LNCAP (cell line): ENCODE measurements at regions not wholly inside any gene's neighbourhood (a gene's known extent, or its start where the extent isn't known, plus 50 kb on each side); places are given as distances from the start of the nearest gene placed in this dataset.

Source experiments
- TF ChIP-seq, protein P1 (sequence below): fragments of 450-650 bp; IDR thresholded peaks from 2 replicates; pipeline ENCODE4 v1.5.1; 2017; ENCODE audit warnings: mild to moderate bottlenecking

DNA sequence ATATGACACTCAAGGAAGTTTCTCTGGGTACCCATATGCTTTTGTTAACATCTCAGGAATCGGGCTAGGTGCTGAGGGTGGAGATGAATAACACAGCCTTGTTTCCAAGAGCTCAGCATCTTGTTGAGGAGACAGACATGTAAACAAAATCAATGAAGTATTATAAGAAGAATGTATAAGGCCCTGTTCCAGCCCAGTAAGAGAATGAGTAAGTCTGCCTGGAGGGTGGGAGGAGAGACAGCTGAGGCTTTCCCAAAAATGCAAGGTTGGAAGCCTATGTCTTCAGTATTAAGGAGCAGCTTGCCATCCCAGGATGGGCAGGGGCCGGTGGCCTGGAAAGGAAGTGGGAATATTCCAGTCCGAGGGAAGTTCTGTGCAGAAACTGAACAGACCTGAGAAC lies 615.3 kb upstream of the BTBD3 start:
- TF ChIP-seq, protein P1, sequence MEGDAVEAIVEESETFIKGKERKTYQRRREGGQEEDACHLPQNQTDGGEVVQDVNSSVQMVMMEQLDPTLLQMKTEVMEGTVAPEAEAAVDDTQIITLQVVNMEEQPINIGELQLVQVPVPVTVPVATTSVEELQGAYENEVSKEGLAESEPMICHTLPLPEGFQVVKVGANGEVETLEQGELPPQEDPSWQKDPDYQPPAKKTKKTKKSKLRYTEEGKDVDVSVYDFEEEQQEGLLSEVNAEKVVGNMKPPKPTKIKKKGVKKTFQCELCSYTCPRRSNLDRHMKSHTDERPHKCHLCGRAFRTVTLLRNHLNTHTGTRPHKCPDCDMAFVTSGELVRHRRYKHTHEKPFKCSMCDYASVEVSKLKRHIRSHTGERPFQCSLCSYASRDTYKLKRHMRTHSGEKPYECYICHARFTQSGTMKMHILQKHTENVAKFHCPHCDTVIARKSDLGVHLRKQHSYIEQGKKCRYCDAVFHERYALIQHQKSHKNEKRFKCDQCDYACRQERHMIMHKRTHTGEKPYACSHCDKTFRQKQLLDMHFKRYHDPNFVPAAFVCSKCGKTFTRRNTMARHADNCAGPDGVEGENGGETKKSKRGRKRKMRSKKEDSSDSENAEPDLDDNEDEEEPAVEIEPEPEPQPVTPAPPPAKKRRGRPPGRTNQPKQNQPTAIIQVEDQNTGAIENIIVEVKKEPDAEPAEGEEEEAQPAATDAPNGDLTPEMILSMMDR = no peak

DNA sequence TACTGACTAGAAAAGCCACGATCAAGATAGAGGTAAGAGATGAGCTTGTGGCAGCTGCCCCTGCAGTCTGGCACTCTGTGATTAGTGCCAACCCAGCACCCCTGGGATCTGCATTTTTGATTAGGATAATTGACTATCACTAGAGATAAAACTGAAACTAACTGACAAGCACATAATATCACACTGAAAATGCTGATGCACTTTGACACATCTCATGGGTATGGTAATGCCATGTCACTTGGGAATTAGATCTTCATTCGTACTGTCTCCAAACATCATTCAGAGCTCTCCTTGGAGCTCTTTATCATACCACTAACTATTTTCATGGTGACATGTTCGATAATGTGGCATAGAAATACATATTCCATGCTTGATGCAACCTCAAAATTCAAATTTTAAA lies 612.9 kb upstream of the BTBD3 start:
- TF ChIP-seq, protein P1 = no peak

DNA sequence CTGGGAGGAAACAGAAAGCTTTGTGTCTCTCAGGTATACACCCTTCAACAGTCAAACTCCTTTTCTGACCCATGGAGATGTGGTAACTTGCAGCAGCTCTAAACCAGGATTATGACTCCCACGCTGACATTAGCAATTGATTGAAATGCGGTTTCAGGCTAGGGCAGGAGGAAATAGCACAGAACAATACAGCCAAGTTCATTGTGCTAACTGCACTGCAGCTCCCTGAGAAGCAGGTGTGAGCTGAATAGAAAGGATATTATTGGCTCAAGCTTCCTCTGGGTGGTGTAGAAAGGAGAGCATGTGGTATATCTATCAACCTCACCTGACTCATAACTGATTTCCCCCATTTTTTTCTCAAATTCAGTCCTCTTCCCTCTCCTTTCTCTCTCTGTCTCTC lies 612.3 kb upstream of the BTBD3 start:
- TF ChIP-seq, protein P1 = no peak

- TF ChIP-seq, protein P1 = no peak
Observed at GRCh38 chr20:11311659-11312224, 606.0 kb upstream of the BTBD3 start.

DNA sequence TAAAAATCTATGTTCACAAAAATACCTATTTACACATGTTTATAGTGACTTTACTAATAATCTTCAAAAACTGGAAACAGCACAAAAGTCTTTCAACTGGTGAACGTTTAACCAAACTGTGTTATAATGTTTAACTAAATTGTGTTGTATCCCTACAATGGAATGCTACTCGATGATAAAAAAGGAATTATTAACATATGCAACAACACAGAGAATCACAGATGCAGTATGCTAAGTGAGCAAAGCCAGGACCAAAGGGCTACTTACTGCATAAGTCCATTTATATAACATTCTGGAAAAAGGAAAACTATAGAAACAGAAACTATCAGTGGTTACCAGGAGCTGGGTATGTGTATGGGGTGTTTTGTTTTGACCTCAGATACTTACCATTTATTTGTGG lies 602.2 kb upstream of the BTBD3 start:
- TF ChIP-seq, protein P1 = no peak

- TF ChIP-seq, protein P1 = no peak
Observed at GRCh38 chr20:11316244-11316643, 601.4 kb upstream of the BTBD3 start.

GRCh38 chr20:11320033-11320432 lies 597.7 kb upstream of the BTBD3 start:
- TF ChIP-seq, protein P1 = no peak

DNA sequence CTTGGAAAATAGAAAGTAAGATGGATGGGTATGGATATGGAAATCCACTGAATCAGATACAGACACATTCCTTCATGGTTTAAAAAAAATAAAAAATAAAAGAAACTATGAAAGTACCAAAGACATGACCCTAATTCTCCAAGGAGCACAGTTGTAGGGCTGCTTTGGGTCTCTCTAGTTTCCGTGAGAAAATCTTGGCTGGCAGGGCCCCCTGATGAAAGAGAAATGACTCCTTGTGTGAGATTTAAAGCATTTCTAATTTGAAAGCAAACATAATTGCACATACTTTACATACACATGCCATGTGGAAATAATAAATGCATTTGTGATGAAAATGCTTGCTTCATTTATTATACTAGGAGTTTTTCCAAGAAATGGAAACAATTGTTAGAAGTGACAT lies 593.9 kb upstream of the BTBD3 start:
- TF ChIP-seq, protein P1 = no peak
